BJ (cell line): ENCODE measurements at regions not wholly inside any gene's neighbourhood (a gene's known extent, or its start where the extent isn't known, plus 50 kb on each side); places are given as distances from the start of the nearest gene placed in this dataset.

Experiments used
- CTCF ChIA-PET: fragments of 350-600 bp; formaldehyde crosslinking; extraction: SDS; loops from one replicate; lab custom pipeline; 2021; ENCODE audit warnings: antibody characterized with exemption, inconsistent platforms; lab: Yijun Ruan, JAX
- POLR2A ChIA-PET: fragments of 300-600 bp; sonication (Branson Sonifier 250); formaldehyde crosslinking; extraction: SDS; loops from one replicate; lab custom pipeline; 2021; ENCODE audit warnings: antibody characterized with exemption; lab: Charles Lee
- DNase-seq: peaks from one replicate; pipeline ENCODE4 v3.0.0-alpha.2; 2011; ENCODE audit warnings: low read depth
- H3K27me3 ChIP-seq: 2 replicates; pipeline ENCODE4 v1.6.0; 2011; ENCODE audit warnings: low read length; ENCODE audit not compliant: control insufficient read depth, insufficient read depth
- H3K36me3 ChIP-seq: 2 replicates; pipeline ENCODE4 v1.5.1; 2011; ENCODE audit warnings: low read length; ENCODE audit not compliant: control insufficient read depth, insufficient read depth
- H3K4me3 ChIP-seq: 2 replicates; pipeline ENCODE4 v1.5.1; 2011; ENCODE audit warnings: low read depth, mild to moderate bottlenecking, control low read depth, low read length
- TF ChIP-seq, protein P1 (sequence below): IDR thresholded peaks from 2 replicates; pipeline ENCODE4 v1.5.1; 2011; ENCODE audit warnings: low read depth, mild to moderate bottlenecking, control low read depth, inconsistent platforms, low read length, moderate library complexity; ENCODE audit not compliant: insufficient read depth

- no peaks in the 10 kb centered on the region for H3K36me3 ChIP-seq
- TF ChIP-seq, protein P1, sequence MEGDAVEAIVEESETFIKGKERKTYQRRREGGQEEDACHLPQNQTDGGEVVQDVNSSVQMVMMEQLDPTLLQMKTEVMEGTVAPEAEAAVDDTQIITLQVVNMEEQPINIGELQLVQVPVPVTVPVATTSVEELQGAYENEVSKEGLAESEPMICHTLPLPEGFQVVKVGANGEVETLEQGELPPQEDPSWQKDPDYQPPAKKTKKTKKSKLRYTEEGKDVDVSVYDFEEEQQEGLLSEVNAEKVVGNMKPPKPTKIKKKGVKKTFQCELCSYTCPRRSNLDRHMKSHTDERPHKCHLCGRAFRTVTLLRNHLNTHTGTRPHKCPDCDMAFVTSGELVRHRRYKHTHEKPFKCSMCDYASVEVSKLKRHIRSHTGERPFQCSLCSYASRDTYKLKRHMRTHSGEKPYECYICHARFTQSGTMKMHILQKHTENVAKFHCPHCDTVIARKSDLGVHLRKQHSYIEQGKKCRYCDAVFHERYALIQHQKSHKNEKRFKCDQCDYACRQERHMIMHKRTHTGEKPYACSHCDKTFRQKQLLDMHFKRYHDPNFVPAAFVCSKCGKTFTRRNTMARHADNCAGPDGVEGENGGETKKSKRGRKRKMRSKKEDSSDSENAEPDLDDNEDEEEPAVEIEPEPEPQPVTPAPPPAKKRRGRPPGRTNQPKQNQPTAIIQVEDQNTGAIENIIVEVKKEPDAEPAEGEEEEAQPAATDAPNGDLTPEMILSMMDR, result no peak
- POLR2A ChIA-PET, result no interaction called here
- no peak overlapping the region for H3K4me3 ChIP-seq
- DNase-seq, result no peak
- CTCF ChIA-PET, result no interaction called here
- H3K27me3 ChIP-seq, result no peaks in the 10 kb centered on the region
Measured at GRCh38 chr9:17011880-17012279, 123.0 kb upstream of the CNTLN start.

- ChIA-PET POLR2A (no interaction called here), CTCF (interaction anchor here (0.9 kb wide), 1 partner anchor 492 kb away, joined by 3 read pairs; no protein-coding TSS in a partner anchor)
- no peak for DNase-seq
- Histone ChIP-seq H3K36me3 (no peaks in the 10 kb centered on the region), H3K4me3 (no peak overlapping the region), H3K27me3 (no peaks in the 10 kb centered on the region)
- TF ChIP-seq, protein P1, result no peak
Measured at GRCh38 chr9:17009071-17009470, 125.8 kb upstream of the CNTLN start.

- CTCF ChIA-PET, result interaction anchor here (1.0 to 2.3 kb wide), 2 partner anchors 9 to 12 kb away, joined by 4 to 7 read pairs; no protein-coding TSS in a partner anchor
Measured at GRCh38 chr9:17005056-17005823, 129.6 kb upstream of the CNTLN start.

GRCh38 chr9:17004500-17004899 is 130.3 kb upstream of the CNTLN start:
- no peak overlapping the region for H3K4me3 ChIP-seq
- ChIA-PET POLR2A (interaction anchor here (1.2 kb wide), 1 partner anchor 13 kb away, joined by 3 read pairs; no protein-coding TSS in a partner anchor), CTCF (interaction anchor here (1.0 to 2.3 kb wide), 2 partner anchors 10 to 12 kb away, joined by 4 to 7 read pairs; no protein-coding TSS in a partner anchor)
- DNase-seq, result no peak
- no peaks in the 10 kb centered on the region for H3K36me3 ChIP-seq
- TF ChIP-seq, protein P1, result no peak
- no peaks in the 10 kb centered on the region for H3K27me3 ChIP-seq

More at GRCh38 chr9:17005056-17005823, 129.6 kb upstream of the CNTLN start:
- TF ChIP-seq, protein P1, result no peak
- no peaks in the 10 kb centered on the region for H3K36me3 ChIP-seq
- H3K4me3 ChIP-seq, result 0 out of 2 replicates have a peak overlapping the region, but pooled peaks have one; percentile 13
- no peak for DNase-seq
- no peaks in the 10 kb centered on the region for H3K27me3 ChIP-seq
- POLR2A ChIA-PET, result interaction anchor here (0.6 kb wide), 1 partner anchor 14 kb away, joined by 3 read pairs; no protein-coding TSS in a partner anchor

DNA sequence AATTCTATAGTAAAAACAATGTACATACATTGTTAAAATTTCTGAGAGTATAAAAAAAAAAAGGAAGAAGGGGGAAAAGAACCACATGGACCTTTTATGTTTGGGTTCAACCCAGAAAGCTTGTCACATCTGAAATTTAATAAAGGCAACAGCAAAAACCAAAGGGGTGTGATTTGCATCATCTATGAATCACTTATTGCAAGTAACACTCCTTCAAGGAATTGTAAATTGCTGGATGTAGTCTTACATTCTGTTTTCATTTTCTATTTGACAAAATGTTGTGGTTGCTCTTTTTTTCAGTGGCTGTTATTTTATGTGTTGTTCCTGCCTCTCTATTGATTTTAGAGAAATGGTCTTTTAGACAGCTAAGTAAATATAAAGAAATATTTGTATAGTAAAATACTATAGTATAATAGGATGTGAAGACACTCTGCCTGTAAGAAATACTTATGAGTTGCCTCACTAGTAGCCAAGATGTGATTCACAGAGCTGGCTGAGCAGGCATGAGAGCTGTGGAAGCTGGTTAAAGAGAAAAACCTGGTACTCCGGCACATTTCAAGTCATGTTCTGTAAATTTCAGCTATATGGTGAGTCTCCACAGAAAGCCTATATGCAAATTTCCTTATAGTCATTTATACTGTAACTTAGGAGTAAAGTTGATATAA is 131.1 kb upstream of the CNTLN start:
- CTCF ChIA-PET, result interaction anchor here (0.9 to 2.3 kb wide), 2 partner anchors 11 to 278 kb away, joined by 3 to 7 read pairs; no protein-coding TSS in a partner anchor
- POLR2A ChIA-PET, result interaction anchor here (0.6 to 1.2 kb wide), 2 partner anchors 14 to 76 kb away, joined by 3 to 6 read pairs; no protein-coding TSS in a partner anchor
- no peak overlapping the region for H3K4me3 ChIP-seq
- TF ChIP-seq, protein P1, result no peak
- DNase-seq, result no peak
- H3K36me3 ChIP-seq, result no peaks in the 10 kb centered on the region
- no peaks in the 10 kb centered on the region for H3K27me3 ChIP-seq
